Hepatic stellate cell (primary cell): ENCODE measurements at regions not wholly inside any gene's neighbourhood (a gene's known extent, or its start where the extent isn't known, plus 50 kb on each side); places are given as distances from the start of the nearest gene placed in this dataset.

Experiments used
- DNase-seq: peaks from one replicate; pipeline ENCODE4 v3.0.0; 2011; ENCODE audit warnings: low spot score

DNA sequence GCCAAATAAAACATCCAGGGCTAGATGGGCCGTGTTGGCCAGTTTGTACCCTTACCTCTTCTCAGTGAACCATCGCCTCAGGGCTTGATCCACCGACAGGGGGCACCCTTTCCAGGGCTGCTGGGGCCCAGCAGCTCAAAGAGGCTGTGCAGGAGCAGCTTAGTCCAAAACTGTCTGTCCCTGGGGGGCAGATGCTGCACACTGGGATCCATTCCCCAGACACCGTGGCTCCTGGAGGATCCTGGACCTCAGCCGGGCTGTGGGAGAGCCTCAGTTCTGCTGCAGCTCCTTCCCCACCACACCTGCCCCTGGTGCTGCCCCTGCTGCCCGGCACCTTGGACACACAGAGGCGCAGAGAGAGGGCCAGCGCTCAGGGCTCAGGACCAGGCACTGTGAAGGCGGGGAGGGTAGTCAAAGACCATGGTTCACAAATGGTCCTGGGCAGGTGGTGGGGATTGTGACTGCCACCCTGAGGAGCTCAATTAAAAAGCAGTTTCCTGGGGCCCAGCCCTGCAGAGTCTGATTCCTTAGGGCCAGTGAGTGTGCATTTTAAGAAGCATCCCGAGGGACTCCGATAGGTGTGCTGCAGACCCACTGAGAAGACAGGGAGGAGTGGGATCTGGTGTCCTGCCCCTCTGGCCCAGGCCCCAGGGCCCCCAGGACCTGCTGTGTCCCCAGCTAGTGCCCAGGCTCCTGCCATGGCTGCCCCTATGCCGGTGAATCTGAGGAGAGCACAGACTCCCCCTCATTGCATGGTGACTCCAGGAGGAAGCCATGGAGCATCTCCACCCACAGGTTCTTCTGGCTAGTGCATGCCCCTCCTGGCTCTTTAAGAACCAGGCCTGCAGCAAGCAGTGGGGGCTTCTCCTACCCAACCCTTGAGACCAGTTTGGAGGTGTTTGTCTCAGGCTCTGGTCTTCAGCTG is 86.5 kb upstream of the PRR20G start:
- DNase-seq, result no peak

DNA sequence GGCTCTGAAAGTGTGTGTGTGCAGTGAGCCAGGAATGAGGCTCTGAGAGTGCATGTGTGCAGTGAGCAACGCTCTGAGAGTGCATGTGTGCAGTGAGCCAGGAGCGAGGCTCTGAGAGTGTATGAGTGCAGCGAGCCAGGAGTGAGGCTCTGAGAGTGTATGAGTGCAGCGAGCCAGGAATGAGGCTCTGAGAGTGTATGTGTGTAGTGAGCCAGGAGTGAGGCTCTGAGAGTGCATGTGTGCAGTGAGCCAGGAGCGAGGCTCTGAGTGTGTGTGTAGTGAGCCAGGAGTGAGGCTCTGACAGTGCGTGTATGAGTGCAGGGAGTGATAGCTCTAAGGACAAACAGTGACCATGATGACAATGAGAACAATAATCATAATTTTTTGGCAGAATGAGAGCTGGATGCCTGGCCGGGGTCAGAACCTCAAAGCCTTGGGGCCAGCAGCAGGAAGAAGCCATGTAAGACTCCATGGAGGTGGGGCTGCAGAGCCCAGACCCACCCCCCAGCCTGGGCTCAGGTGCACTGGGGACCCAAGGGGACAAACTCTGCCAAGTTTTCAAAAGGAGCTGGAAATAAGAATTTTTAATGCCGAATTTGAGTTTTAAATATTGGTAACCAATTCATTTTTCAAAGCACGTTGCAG is 85.7 kb upstream of the PRR20G start:
- DNase-seq, result no peak

DNA sequence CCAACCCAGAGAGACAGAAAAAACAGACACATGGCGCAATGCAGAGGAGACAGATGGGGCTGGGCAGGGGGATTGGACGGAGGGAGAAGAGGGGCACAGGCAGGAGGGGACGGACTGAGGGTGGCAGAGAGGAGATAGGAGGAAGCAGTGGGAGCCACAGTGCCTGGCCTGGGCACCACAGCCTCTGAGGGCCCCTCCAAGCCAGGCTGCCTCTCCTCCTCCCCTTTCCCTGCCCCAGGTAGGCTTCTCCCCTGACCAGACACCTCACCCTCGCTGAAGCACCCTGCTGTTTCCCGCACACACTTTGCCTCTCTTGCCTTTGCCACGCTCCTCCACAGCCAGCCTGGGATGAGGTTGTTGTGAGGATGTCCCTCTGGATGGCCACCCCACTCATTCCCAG is 84.0 kb upstream of the PRR20G start:
- DNase-seq, result no peak

DNA sequence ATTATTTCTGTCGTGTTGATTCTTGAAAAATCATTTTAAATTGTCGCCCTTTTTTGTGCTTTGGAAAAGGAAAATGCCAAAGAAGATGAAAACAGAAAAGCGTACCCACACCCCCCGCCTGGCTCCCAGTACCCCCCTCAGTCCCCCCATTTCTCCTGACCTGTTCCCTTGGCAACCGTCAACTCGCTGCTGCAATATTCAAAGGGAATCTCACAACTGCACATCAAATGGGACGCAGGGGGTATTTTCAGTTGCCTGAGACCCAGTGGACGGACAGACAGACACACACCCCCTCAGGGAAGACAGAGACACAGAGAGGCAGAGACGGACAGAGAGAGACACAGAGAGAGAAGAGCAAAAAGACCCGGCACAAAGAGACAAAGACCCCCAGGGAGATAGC is 83.5 kb upstream of the PRR20G start:
- DNase-seq, result no peak

DNA sequence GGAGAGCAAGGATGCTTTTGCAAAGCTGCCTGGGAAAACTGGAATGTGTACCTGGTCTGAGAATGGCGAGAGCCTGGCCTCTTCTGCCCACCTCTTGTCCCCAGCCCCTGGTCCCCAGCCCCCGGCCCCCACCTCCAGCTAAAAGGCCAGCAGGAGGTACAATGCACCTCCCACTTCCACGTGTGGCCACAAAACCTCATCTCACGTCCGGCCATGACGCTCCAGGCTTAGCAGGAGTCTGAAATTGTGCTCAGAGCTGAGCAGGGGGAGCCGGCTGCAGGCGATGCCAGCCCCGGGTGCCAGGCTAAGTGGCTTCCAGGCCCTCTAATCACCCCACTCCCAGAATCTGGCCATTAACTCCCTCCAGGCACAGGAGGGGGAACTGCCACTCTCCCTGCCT is 83.1 kb upstream of the PRR20G start:
- DNase-seq, result no peak

DNA sequence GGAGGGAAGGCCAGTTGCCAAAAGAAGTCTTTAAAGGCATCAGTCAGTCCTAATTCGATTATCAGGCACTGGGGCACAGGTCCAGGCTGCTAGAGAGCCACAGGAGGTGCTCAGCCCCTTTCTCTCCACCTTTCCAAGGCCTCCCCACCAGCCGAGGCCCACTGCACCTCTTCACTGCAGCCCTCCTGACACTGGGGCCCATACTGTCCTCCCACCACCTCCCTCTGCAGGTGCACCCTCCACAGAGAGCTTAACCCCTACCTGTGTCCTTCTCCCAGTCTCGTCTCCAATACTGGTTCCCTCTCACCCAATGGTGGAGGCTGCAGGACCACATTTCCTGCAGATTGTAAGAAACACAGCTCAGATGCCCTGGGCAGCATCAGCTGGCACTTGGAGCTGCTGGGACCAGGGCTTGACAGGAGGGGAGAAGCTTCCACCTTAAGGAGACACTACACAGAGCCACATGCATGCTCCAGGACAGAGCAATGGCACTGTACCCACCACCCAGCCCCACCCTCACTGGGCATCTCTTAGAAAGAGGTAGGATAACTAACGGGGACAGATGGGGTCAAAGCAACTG is 81.6 kb upstream of the PRR20G start:
- no peak for DNase-seq

DNA sequence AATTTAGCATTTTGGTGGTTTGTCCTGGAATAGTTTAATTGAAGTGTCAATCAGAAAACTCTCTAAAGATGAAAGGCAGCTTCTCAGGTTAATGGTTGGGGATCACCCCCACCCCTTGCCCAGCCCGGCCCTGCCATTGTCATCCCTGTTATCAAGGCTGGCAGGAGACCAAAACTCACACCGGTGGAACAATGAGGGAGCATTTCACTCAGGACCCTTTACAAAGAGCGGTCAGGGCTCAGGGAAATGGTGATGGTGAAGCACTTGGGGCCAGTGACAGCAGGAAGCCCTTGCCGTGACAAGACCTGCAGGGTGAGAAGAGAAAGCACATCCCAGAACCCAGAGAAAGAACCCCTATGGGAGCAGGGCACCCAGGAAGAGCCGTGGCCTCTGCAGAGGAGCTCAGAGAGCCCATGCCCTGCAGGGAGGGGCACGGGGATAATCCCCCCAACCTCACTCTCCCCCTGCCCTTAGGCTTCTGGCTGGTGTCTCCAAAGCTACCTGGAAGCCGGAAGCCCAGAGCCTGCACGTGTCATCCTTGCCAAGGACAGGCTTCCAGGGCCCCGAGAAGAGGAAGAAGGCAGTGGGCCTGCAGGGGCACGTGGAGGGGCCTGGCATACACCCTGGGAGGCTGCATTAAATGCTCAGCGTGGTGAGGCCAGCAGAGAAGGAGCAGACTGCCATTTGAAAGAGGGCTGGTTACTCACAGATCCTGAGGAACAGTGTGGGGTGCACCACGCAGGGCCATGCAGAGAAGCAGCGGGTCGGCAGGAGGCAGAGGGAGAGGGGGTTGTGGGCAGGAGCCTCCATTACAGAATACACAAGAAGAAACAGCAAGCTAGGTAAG is 80.6 kb upstream of the PRR20G start:
- no peak for DNase-seq

DNA sequence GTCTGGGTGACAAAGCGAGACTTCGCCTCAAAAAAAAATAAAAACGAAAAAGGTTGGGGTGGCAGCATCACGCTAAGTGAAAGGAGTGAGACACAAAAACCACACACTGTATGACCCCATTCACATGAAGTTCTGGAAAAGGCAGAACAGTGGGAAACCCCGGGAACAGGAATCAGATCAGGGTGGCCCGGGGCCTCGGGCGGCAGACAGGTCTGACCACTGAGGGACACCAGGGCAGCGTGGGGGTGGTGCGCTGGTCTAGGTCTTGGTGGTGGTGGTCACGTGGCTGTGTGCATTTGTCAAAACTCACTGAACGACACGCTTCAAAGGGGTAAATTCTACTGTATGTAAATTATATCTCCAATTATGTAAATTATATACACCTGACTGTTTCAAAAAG is 79.7 kb upstream of the PRR20G start:
- DNase-seq, result no peak

DNA sequence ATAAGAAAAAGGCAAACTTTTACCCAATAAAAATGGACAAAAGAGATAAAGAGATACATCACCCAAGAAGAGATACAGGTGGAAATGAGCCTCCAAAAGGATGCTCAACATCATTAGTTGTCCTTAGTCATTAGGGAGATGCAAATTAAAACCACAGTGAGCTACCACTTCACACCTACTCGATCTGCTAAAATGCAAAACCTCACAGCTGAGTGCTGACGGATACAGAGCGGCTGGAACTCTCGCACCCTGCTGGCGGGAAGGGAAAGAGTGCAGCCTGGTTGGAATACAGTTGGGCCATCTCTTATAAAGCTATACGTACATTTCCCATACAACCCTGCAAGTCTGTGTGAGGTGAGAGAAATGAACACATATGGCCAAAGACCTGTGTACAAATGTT is 78.5 kb upstream of the PRR20G start:
- DNase-seq, result no peak

DNA sequence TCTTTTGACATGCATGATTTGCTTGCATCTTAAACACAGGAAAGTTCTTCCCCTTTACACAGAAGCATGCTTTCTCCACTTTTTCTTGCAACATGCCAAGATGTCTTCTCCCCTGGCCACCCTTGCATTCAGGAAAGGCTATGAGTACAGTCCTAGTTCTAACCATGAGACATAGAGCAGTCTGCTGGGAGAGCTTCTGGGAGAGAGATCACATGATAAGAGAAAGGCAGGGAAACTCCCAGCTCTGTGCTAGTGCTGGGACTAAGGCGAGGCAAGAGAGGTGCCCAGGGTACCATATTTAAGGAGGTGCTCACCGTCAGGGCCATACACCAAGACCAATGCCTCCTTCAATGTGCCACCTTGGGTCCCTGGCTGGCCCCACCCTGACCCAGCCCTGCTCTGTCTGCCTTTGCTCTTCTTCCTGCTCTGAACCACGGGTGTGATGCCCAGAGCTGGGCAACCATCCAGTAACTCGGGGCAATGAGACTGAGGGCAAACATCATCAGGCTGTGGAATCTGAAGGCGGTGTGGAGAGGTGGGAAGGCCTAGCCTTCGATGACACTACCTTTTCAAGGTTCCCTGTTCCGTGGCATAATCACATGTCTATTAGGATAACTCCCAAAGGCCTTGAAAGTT is 77.4 kb upstream of the PRR20G start:
- no peak for DNase-seq

DNA sequence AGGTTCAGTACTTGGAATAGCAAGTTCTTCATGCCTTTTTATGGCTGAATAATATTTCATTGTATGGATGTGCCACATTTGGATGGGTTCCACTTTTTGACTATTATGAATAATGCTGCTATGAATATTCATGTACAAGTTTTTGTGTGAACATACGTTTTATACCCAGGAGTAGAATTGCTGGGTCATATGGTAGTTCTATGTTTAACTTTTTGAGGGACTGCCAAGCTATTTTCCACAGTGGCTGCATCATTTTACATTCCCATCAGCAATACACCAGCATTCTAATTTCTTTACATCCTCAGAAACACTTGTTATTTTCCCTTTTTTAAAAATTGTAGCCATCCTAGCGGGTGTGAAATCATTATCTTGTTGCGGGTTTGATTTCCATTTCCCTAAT is 76.0 kb upstream of the PRR20G start:
- DNase-seq, result no peak

DNA sequence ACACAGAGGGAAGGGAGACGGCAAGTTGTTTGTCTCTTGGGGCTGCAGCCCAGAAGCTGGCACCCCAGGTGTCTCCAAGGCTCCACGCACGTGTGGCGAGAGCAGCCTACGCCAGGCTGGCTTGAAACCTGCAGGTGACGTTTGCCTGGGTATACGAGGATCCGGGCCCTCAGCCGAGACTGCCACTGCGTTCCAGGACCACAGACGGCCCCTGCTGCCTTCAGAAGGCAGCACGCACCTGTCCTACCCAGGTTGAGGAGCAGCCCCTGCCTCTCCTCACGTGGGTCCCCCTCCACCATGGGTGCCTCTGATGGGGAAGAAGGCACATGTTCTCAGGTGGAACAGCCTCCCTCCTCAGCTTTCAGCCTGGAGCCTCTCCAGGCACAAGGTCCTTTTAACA is 75.3 kb upstream of the PRR20G start:
- DNase-seq, result no peak

DNA sequence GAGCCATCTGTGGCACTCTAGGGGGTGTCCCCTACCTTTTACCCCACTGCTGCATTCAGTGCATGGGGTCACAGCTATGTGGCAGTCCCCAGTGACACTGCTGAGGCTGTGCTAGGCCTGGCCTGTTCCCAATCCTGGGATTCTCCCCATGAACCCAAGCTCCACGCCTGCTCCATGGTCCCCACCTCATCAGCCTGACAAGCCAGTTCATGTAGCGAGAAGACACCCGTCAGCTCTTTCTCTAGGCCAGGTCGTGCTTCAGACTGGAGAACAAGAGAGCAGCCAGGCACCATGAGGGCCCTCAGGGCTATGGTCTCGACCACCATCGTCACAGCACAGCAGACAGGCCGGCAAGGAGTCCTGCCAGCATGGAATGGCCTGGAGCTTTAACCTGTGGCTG is 72.8 kb upstream of the PRR20G start:
- DNase-seq, result no peak

DNA sequence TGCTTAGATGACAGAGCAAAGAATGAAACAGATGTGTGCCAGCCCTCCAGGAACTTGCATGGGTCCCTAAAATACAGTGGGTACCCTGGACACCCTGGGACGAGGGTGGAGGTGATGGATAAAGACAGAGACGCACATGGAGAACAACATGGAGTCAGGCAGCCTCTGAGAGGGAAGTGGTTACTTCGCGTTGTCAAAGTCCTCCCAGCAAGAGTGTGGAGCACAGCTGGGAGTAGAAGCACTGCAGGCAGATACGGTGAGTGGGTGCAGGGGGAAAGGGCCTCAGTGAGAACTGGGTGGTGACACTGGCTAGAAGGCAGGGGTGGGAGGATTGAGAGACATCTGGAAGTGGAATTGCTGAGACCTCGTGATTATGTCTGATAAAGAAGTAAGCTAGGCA is 70.8 kb upstream of the PRR20G start:
- no peak for DNase-seq

DNA sequence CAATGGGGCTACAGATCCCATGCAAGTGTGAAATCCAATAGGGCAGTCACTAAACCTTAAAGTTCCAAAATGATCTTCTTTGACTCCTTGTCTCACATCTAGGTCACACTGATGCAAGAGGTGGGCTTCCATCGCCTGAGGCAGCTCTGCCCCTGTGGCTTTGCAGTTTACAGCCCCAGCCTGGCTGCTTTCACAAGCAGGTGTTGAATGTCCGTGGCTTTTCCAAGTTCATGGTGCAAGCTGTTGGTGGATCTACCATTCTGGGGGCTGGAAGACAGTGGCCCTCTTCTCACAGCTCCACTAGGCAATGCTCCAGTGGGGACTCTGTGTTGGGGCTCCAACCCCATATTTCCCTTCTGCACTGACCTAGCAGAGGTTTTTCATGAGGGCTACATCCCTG is 68.5 kb upstream of the PRR20G start:
- no peak for DNase-seq

DNA sequence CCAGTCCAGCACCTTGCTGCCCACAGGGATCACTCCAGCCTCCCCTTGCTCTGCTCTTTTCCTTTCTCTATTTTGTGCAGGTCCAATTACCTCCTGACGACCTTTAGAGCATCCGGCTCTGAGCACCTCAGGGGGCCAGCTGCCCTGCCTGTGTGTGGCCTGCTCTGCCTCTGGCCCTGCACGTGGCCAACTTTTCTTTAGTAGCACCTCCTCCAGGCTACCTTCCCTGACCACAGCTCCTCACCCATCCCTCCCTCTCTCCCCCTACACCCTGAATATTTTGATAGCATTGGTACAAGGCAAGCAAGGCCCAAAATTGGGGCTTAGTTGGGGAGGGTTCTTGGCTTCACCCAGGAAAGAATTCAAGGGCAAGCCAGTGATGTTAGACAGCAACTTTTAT is 66.9 kb upstream of the PRR20G start:
- DNase-seq, result no peak

DNA sequence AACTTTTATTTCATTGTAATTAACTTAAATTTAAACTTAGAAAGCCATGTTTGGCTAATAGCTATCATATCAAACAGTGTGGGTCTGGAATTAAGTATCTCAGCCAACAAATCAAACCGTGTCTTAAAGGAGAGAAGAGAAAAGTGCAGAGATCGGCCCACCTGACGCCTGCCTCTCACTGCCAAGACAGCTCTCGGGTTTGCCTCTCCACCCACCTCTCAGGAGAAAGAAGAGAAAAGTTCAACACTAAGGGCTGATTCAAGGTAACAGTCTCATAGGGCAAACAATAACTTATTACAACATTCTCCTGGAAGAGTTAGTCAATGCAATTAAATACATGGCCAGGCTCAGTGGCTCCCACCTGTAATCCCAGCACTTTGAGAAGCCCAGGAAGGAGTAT is 64.8 kb upstream of the PRR20G start:
- DNase-seq, result no peak

DNA sequence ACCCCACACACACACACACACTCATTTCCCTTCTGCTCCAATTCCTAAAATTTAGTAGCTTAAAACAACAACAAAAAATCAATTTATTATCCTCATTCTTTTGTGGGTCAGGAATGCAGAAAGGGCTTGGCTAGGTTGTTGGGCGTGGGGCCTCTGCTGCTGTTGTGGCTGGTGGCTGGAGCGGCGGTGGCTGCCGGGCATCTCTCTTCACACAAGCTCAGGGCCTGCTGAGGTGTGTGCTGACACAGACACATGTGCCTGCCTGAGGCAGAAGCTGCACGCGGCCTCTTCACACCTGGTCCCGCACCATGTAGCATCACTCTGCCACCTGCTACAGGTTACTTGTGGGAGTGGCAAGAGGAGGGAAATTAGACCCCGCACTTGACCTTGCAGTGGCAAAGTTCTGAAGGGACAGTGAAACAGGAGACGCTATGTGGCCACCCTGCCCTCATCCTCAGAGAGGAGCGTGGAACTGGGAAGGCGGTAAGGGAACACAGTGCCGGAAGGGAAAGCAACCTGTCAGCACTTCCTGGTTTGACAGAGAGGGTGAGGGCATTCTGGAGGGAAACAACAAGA is 64.0 kb upstream of the PRR20G start:
- DNase-seq, result no peak

DNA sequence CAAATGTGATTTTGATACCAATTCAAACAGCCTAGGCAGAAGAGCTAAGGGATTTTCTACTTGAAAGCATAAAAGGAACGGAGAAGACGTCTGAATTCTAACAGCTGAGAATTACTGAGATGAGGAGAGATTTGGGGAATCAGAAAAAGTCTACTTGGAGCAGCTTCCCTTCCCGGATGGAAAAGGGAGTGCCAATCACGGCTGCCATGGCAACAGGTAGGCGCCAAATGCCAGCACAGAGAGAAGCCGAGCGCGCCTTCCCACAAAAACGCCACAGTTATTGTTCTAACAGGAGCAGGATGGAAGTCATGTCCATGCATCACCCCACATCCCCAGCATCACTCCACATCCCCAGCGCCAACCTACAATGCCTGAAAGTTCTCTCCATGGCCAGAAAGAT is 63.5 kb upstream of the PRR20G start:
- DNase-seq, result no peak

DNA sequence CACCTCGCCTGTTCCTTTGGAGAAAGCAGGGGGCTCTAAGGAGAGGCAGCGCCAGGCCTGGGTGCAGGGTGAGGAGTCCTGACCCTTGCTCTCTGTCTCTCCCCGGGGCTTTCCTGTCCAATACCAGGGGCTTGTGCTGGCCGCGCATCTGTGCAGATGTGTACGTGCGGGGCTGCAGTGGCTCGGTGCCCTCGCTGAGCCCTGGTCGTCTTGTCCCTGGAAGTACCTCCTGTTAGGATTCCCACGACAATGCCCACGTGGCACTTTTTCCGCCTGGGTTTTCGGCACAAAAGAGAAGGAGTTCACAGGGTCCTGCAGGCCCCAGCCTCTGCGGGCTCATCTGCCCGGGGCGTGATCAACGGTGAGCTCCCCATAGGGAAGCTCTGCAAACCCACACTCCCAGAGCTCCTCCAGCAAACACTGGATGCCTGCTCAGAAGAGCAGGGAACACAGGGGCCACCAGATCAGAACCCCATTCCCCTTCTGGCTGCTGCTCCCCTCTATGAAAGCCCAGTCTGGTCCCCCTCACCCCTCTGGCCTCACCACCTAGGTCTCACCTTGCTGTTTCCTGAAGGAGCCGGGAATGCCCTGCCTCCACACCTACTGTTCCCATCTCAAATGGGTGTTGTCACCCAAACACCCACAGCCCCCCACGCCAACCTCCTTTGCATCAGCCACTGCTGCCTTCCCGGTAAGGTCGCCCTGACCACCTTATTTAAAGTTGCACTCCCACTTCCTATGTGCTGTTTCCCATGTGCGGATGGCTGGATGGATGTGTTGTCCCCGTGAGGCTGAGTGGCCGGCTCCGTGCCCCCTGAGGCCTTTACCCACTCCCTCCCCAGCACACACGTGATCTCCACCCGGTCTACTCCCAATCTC is 62.6 kb upstream of the PRR20G start:
- DNase-seq, result no peak
